ENCODE measurements at regions not wholly inside any gene's neighbourhood (a gene's known extent, or its start where the extent isn't known, plus 50 kb on each side); places are given as distances from the start of the nearest gene placed in this dataset.

GRCh38 chr2:237196409-237196808 is 110.7 kb downstream of the COPS8 start:
- Histone ChIP-seq H3K27me3 (no peaks in the 10 kb centered on the region), H3K27ac (no peak overlapping the region), H3K4me1 (no peaks in the 10 kb centered on the region), H3K36me3 (ENCODE audit: low read depth, missing control alignments) (no peaks in the 10 kb centered on the region), H3K4me3 (no peak overlapping the region), H3K9me3 (no peaks in the 10 kb centered on the region)
- 67 to 87% methylated on average over 1 of the region's 1 CpG for WGBS, 2 donors
- intact Hi-C loops (cut with DNase I; ENCODE audit: low total_unique reads), result no loop called here
- no peak for DNase-seq
- no peak for TF ChIP-seq POLR2A (IDR thresholded peaks at IDR 0.05)
- no peak for TF ChIP-seq CTCF (IDR thresholded peaks at IDR 0.05)

- H3K9me3 ChIP-seq, result no peaks in the 10 kb centered on the region
Observed at GRCh38 chr2:237196866-237197618, 111.4 kb downstream of the COPS8 start.

GRCh38 chr2:237198164-237198855 is 112.6 kb downstream of the COPS8 start:
- no peak overlapping the region for H3K27ac ChIP-seq
- no peaks in the 10 kb centered on the region for H3K4me1 ChIP-seq

More at GRCh38 chr2:237196866-237197618, 111.4 kb downstream of the COPS8 start:
- Histone ChIP-seq H3K27ac (no peak overlapping the region), H3K36me3 (ENCODE audit: low read depth, missing control alignments) (no peaks in the 10 kb centered on the region), H3K27me3 (no peaks in the 10 kb centered on the region), H3K4me3 (no peak overlapping the region), H3K4me1 (no peaks in the 10 kb centered on the region)
- 84 to 93% methylated on average over 6 of the region's 6 CpGs for WGBS, 2 donors
- intact Hi-C loops (cut with DNase I; ENCODE audit: low total_unique reads), result no loop called here
- TF ChIP-seq CTCF (IDR thresholded peaks at IDR 0.05) (no peak), POLR2A (IDR thresholded peaks at IDR 0.05) (no peak)
- peak; percentile 9 for DNase-seq

GRCh38 chr2:237199082-237199481 is 113.4 kb downstream of the COPS8 start:
- DNase-seq, result no peak
- Histone ChIP-seq H3K27me3 (no peaks in the 10 kb centered on the region), H3K9me3 (no peaks in the 10 kb centered on the region), H3K36me3 (ENCODE audit: low read depth, missing control alignments) (no peaks in the 10 kb centered on the region), H3K27ac (no peak overlapping the region), H3K4me1 (no peaks in the 10 kb centered on the region), H3K4me3 (no peak overlapping the region)
- intact Hi-C loops (cut with DNase I; ENCODE audit: low total_unique reads), result no loop called here
- 59 to 71% methylated on average over 1 of the region's 1 CpG for WGBS, 2 donors
- TF ChIP-seq POLR2A (IDR thresholded peaks at IDR 0.05), result no peak
- TF ChIP-seq CTCF (IDR thresholded peaks at IDR 0.05), result no peak

More at GRCh38 chr2:237198164-237198855, 112.6 kb downstream of the COPS8 start:
- intact Hi-C loops (cut with DNase I; ENCODE audit: low total_unique reads), result no loop called here
- Histone ChIP-seq H3K27me3 (no peaks in the 10 kb centered on the region), H3K4me3 (no peak overlapping the region), H3K9me3 (no peaks in the 10 kb centered on the region), H3K36me3 (ENCODE audit: low read depth, missing control alignments) (no peaks in the 10 kb centered on the region)
- TF ChIP-seq CTCF (IDR thresholded peaks at IDR 0.05) (no peak), POLR2A (IDR thresholded peaks at IDR 0.05) (no peak)
- DNase-seq, result no peak
- 74 to 85% methylated on average over 2 of the region's 2 CpGs for WGBS, 2 donors
